ENCODE measurements at regions not wholly inside any gene's neighbourhood (a gene's known extent, or its start where the extent isn't known, plus 50 kb on each side); places are given as distances from the start of the nearest gene placed in this dataset.

DNA sequence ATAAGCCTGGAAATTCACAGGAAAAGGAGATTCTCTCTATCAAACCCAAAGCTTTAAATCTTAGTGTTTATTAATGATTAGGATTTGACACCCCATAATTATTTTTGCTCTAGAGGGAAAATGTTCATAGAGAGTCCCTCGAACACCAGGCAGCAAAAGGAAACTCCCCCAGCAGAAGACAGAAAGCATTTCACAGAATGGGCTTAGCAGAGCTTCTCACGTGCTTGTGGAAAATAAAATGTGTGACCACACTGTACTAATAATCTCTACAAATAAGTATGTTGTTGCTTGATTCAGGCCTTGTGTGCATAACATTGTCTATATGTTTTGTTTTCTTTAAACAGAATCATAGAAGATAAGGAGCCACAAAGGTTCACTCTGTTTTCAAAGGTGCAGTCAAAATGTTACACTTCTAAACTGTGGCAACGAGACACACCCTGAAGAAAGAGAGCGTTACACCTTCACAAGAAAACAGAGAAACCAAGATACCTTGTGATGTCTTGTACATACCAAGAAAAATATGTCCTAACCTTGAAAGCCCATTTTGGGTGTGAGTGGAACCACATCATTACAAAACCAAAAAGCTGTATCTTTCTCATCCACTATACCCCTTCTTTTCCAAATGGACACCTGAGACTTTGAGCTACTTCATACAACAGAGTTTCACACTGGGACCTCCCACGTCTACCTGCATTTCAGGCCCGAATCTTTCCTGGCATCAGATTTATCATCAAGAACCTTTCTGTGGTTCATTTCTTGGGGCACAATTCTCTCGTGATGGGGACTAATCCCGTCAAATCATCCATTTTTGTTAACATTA, 282.5 kb downstream of the ETS1 start:
- TF ChIP-seq, protein P1, sequence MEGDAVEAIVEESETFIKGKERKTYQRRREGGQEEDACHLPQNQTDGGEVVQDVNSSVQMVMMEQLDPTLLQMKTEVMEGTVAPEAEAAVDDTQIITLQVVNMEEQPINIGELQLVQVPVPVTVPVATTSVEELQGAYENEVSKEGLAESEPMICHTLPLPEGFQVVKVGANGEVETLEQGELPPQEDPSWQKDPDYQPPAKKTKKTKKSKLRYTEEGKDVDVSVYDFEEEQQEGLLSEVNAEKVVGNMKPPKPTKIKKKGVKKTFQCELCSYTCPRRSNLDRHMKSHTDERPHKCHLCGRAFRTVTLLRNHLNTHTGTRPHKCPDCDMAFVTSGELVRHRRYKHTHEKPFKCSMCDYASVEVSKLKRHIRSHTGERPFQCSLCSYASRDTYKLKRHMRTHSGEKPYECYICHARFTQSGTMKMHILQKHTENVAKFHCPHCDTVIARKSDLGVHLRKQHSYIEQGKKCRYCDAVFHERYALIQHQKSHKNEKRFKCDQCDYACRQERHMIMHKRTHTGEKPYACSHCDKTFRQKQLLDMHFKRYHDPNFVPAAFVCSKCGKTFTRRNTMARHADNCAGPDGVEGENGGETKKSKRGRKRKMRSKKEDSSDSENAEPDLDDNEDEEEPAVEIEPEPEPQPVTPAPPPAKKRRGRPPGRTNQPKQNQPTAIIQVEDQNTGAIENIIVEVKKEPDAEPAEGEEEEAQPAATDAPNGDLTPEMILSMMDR (IDR thresholded peaks at IDR 0.05; ENCODE audit: insufficient read depth, low read depth, low read length), result no peak
- DNase-seq (ENCODE audit: low read depth), result no peak
- no peak overlapping the region for H3K4me3 ChIP-seq (ENCODE audit: low read depth, low read length)

GRCh38 chr11:128304116-128304515, 283.2 kb downstream of the ETS1 start:
- DNase-seq (ENCODE audit: low read depth), result no peak
- H3K4me3 ChIP-seq (ENCODE audit: low read depth, low read length), result no peak overlapping the region
- TF ChIP-seq, protein P1 (IDR thresholded peaks at IDR 0.05; ENCODE audit: insufficient read depth, low read depth, low read length), result no peak

GRCh38 chr11:128303383-128303782, 284.0 kb downstream of the ETS1 start:
- H3K4me3 ChIP-seq (ENCODE audit: low read depth, low read length), result no peak overlapping the region
- TF ChIP-seq, protein P1 (IDR thresholded peaks at IDR 0.05; ENCODE audit: insufficient read depth, low read depth, low read length), result no peak
- no peak for DNase-seq (ENCODE audit: low read depth)

- H3K4me3 ChIP-seq (ENCODE audit: low read depth, low read length), result no peak overlapping the region
- TF ChIP-seq, protein P1 (IDR thresholded peaks at IDR 0.05; ENCODE audit: insufficient read depth, low read depth, low read length), result no peak
- DNase-seq (ENCODE audit: low read depth), result no peak
These were observed 284.8 kb downstream of the ETS1 start for GRCh38 chr11:128302425-128303186.

- no peak overlapping the region for H3K4me3 ChIP-seq (ENCODE audit: low read depth, low read length)
- TF ChIP-seq, protein P1 (IDR thresholded peaks at IDR 0.05; ENCODE audit: insufficient read depth, low read depth, low read length), result no peak
- no peak for DNase-seq (ENCODE audit: low read depth)
These were observed 285.6 kb downstream of the ETS1 start for GRCh38 chr11:128301756-128302155.

DNA sequence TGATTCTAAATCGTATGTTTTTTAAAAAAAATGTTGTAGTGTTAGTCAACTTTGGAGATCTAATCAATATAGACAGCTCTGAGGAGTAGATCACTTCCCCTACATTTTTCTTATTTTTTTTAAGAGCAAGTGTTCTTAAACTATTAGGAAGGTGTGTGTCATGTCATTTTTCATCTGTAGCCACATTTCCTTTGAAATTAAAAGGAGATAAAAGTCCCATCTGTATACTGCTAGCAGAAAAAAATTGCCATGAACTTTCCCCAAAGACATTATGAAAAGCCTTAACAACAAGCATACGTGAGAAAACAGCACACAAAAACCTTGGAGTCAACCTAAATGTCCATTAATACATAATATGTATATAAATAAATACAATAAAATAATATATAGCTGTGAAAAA, 286.6 kb downstream of the ETS1 start:
- H3K4me3 ChIP-seq (ENCODE audit: low read depth, low read length), result no peak overlapping the region
- no peak for DNase-seq (ENCODE audit: low read depth)
- TF ChIP-seq, protein P1 (IDR thresholded peaks at IDR 0.05; ENCODE audit: insufficient read depth, low read depth, low read length), result no peak

Measured in fibroblast of villous mesenchyme (primary cell).